Loucy (cell line): ENCODE measurements at regions not wholly inside any gene's neighbourhood (a gene's known extent, or its start where the extent isn't known, plus 50 kb on each side); places are given as distances from the start of the nearest gene placed in this dataset.

Experiments used
- CTCF ChIP-seq: fragments of 200-600 bp; sonication (generic); conservative IDR thresholded peaks from 2 replicates; pipeline ENCODE4 v1.5.1; 2014; ENCODE audit warnings: mild to moderate bottlenecking, antibody characterized with exemption, low read length
- EZH2phosphoT487 ChIP-seq: fragments of 200-600 bp; IDR thresholded peaks from 2 replicates; pipeline ENCODE4 v1.6.1; 2018; ENCODE audit warnings: antibody characterized with exemption, mild to moderate bottlenecking, moderate library complexity, borderline replicate concordance

GRCh38 chr7:109532262-109532992 lies 962.8 kb downstream of the DNAJB9 start:
- no peak for TF ChIP-seq CTCF
- TF ChIP-seq EZH2phosphoT487: no peak
